ENCODE measurements at regions not wholly inside any gene's neighbourhood (a gene's known extent, or its start where the extent isn't known, plus 50 kb on each side); places are given as distances from the start of the nearest gene placed in this dataset.

DNA sequence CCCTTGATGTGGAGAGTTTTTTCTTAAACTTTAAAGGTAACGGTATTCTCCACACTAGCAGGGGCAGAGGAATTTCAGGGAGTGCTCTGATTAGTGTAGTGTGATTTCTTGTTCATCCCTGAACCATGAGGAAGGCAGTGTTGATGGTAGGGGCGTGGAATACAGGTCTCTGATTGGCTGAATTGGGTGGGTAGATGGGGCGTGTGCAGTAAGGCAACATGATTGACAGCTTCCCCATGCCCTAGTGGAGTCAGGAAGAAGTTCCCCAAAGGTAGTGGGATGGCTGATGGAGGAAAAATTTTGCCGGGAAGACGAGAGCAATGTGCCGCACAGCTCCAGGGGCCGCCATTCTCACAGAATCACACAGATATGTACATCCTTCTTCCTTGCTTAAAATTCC is 97.4 kb upstream of the SALL4 start:
- H3K9me3 ChIP-seq (ENCODE audit: control insufficient read depth in 4 of 4, low read length in 3 of 4) = no peaks in the 10 kb centered on the region
- H3K9ac ChIP-seq (ENCODE audit: low read depth in 1 of 2, low read length in 2 of 2) = no peak overlapping the region
- 92% methylated on average over 7 of the region's 7 CpGs for WGBS
- no peaks in the 10 kb centered on the region for H3K4me1 ChIP-seq (ENCODE audit: control insufficient read depth in 4 of 4, insufficient read depth in 4 of 4, low read length in 3 of 4)
- H3K4me3 ChIP-seq (ENCODE audit: low read depth in 1 of 3, low read length in 3 of 3) = no peak overlapping the region
- no peaks in the 10 kb centered on the region for H3K36me3 ChIP-seq (ENCODE audit: control insufficient read depth in 4 of 4, insufficient read depth in 3 of 4, low read depth in 1 of 4, low read length in 3 of 4)
- no peaks in the 10 kb centered on the region for H3K27me3 ChIP-seq (ENCODE audit: control insufficient read depth in 4 of 4, insufficient read depth in 4 of 4, low read length in 3 of 4)
- H3K27ac ChIP-seq (ENCODE audit: low read depth in 1 of 2, low read length in 2 of 2) = no peak overlapping the region
- no peak for TF ChIP-seq GABPA (IDR thresholded peaks at IDR 0.05 in 1 of 2, conservative IDR thresholded peaks at IDR 0.05 in 1 of 2)
- TF ChIP-seq EGR1 (IDR thresholded peaks at IDR 0.05; ENCODE audit: low read depth in 2 of 2) = no peak
- TF ChIP-seq, protein P1, sequence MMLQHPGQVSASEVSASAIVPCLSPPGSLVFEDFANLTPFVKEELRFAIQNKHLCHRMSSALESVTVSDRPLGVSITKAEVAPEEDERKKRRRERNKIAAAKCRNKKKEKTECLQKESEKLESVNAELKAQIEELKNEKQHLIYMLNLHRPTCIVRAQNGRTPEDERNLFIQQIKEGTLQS (IDR thresholded peaks at IDR 0.05) = no peak
- TF ChIP-seq, protein P2, sequence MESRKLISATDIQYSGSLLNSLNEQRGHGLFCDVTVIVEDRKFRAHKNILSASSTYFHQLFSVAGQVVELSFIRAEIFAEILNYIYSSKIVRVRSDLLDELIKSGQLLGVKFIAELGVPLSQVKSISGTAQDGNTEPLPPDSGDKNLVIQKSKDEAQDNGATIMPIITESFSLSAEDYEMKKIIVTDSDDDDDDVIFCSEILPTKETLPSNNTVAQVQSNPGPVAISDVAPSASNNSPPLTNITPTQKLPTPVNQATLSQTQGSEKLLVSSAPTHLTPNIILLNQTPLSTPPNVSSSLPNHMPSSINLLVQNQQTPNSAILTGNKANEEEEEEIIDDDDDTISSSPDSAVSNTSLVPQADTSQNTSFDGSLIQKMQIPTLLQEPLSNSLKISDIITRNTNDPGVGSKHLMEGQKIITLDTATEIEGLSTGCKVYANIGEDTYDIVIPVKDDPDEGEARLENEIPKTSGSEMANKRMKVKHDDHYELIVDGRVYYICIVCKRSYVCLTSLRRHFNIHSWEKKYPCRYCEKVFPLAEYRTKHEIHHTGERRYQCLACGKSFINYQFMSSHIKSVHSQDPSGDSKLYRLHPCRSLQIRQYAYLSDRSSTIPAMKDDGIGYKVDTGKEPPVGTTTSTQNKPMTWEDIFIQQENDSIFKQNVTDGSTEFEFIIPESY (IDR thresholded peaks at IDR 0.05) = no peak
- TF ChIP-seq FOXA1 (IDR thresholded peaks at IDR 0.05) = no peak
- no peak for TF ChIP-seq YY1 (IDR thresholded peaks at IDR 0.05)
- TF ChIP-seq, protein P3, sequence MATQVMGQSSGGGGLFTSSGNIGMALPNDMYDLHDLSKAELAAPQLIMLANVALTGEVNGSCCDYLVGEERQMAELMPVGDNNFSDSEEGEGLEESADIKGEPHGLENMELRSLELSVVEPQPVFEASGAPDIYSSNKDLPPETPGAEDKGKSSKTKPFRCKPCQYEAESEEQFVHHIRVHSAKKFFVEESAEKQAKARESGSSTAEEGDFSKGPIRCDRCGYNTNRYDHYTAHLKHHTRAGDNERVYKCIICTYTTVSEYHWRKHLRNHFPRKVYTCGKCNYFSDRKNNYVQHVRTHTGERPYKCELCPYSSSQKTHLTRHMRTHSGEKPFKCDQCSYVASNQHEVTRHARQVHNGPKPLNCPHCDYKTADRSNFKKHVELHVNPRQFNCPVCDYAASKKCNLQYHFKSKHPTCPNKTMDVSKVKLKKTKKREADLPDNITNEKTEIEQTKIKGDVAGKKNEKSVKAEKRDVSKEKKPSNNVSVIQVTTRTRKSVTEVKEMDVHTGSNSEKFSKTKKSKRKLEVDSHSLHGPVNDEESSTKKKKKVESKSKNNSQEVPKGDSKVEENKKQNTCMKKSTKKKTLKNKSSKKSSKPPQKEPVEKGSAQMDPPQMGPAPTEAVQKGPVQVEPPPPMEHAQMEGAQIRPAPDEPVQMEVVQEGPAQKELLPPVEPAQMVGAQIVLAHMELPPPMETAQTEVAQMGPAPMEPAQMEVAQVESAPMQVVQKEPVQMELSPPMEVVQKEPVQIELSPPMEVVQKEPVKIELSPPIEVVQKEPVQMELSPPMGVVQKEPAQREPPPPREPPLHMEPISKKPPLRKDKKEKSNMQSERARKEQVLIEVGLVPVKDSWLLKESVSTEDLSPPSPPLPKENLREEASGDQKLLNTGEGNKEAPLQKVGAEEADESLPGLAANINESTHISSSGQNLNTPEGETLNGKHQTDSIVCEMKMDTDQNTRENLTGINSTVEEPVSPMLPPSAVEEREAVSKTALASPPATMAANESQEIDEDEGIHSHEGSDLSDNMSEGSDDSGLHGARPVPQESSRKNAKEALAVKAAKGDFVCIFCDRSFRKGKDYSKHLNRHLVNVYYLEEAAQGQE (IDR thresholded peaks at IDR 0.05) = no peak
- TF ChIP-seq SP1 (IDR thresholded peaks at IDR 0.05) = no peak
- no peak for TF ChIP-seq RXRA (IDR thresholded peaks at IDR 0.05)
- TF ChIP-seq RAD21 (IDR thresholded peaks at IDR 0.05) = no peak
- no peak for TF ChIP-seq FOXA2 (IDR thresholded peaks at IDR 0.05)
- no peak for TF ChIP-seq TAF1 (conservative IDR thresholded peaks at IDR 0.05)
- no peak for TF ChIP-seq HNF4G (IDR thresholded peaks at IDR 0.05)
- TF ChIP-seq, protein P4, sequence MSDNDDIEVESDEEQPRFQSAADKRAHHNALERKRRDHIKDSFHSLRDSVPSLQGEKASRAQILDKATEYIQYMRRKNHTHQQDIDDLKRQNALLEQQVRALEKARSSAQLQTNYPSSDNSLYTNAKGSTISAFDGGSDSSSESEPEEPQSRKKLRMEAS (IDR thresholded peaks at IDR 0.05) = no peak
- TF ChIP-seq JUND (IDR thresholded peaks at IDR 0.05) = no peak
- no peak for DNase-seq (ENCODE audit: low spot score)

DNA sequence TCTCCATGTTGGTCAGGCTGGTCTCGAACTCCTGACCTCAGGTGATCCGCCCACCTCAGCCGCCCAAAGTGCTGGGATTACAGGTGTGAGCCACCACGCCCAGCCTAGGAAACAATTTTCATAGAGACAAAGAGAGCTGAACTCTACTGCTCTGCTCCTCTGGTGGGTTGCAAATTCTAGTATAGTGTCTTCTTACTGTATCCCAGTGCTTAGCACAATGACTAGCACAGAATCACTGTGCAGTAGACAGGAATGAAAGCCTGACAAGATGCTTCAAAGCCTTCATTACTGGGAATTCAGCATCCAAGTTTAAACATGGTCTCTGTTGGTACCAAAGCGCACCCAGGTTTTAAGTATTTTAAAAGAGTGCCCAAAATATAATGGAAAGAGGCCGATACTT is 96.5 kb upstream of the SALL4 start:
- Histone ChIP-seq H3K27ac (ENCODE audit: low read depth in 1 of 2, low read length in 2 of 2) (no peak overlapping the region), H3K36me3 (ENCODE audit: control insufficient read depth in 4 of 4, insufficient read depth in 3 of 4, low read depth in 1 of 4, low read length in 3 of 4) (no peaks in the 10 kb centered on the region), H3K4me1 (ENCODE audit: control insufficient read depth in 4 of 4, insufficient read depth in 4 of 4, low read length in 3 of 4) (no peaks in the 10 kb centered on the region), H3K4me3 (ENCODE audit: low read depth in 1 of 3, low read length in 3 of 3) (no peak overlapping the region), H3K9me3 (ENCODE audit: control insufficient read depth in 4 of 4, low read length in 3 of 4) (no peaks in the 10 kb centered on the region), H3K27me3 (ENCODE audit: control insufficient read depth in 4 of 4, insufficient read depth in 4 of 4, low read length in 3 of 4) (no peaks in the 10 kb centered on the region), H3K9ac (ENCODE audit: low read depth in 1 of 2, low read length in 2 of 2) (no peak overlapping the region)
- WGBS = 90% methylated on average over 6 of the region's 6 CpGs
- no peak for DNase-seq (ENCODE audit: low spot score)
- TF ChIP-seq, protein P5, sequence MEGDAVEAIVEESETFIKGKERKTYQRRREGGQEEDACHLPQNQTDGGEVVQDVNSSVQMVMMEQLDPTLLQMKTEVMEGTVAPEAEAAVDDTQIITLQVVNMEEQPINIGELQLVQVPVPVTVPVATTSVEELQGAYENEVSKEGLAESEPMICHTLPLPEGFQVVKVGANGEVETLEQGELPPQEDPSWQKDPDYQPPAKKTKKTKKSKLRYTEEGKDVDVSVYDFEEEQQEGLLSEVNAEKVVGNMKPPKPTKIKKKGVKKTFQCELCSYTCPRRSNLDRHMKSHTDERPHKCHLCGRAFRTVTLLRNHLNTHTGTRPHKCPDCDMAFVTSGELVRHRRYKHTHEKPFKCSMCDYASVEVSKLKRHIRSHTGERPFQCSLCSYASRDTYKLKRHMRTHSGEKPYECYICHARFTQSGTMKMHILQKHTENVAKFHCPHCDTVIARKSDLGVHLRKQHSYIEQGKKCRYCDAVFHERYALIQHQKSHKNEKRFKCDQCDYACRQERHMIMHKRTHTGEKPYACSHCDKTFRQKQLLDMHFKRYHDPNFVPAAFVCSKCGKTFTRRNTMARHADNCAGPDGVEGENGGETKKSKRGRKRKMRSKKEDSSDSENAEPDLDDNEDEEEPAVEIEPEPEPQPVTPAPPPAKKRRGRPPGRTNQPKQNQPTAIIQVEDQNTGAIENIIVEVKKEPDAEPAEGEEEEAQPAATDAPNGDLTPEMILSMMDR (IDR thresholded peaks at IDR 0.05; ENCODE audit: low read depth, low read length, missing input control) = no peak
- TF ChIP-seq RXRA (IDR thresholded peaks at IDR 0.05) (no peak), FOXA2 (IDR thresholded peaks at IDR 0.05) (no peak), TAF1 (conservative IDR thresholded peaks at IDR 0.05) (no peak), SP1 (IDR thresholded peaks at IDR 0.05) (no peak), RAD21 (IDR thresholded peaks at IDR 0.05) (no peak), FOXA1 (IDR thresholded peaks at IDR 0.05) (no peak), YY1 (IDR thresholded peaks at IDR 0.05) (no peak), EGR1 (IDR thresholded peaks at IDR 0.05; ENCODE audit: low read depth in 2 of 2) (no peak), JUND (IDR thresholded peaks at IDR 0.05) (no peak), GABPA (IDR thresholded peaks at IDR 0.05 in 1 of 2, conservative IDR thresholded peaks at IDR 0.05 in 1 of 2) (no peak), HNF4A (conservative IDR thresholded peaks at IDR 0.05) (no peak)
- TF ChIP-seq, protein P1 (IDR thresholded peaks at IDR 0.05) = no peak
- TF ChIP-seq, protein P3 (IDR thresholded peaks at IDR 0.05) = no peak
- TF ChIP-seq, protein P2 (IDR thresholded peaks at IDR 0.05) = no peak

Measured in liver (tissue), 8 donors.